Adrenal gland (tissue), 9 donors: ENCODE measurements at regions not wholly inside any gene's neighbourhood (a gene's known extent, or its start where the extent isn't known, plus 50 kb on each side); places are given as distances from the start of the nearest gene placed in this dataset.

Experiments
- DNase-seq, 7 donors: peaks; one replicate each; pipeline ENCODE4 v3.0.0-alpha.2; 2019 to 2020
- H3K27ac ChIP-seq, 5 donors: fragments of 200-600 bp; sonication (generic) in 4 of 5; 1 replicate in 3 of 5; 2 replicates in 2 of 5; pipeline versions ENCODE4 v1.5.1 to v1.8.0; 2016 to 2020; ENCODE audit warnings: mild to moderate bottlenecking in 1 of 5
- H3K27me3 ChIP-seq: fragments of 200-600 bp; 2 replicates; pipeline ENCODE4 v1.8.0; 2021
- H3K36me3 ChIP-seq, 2 donors: fragments of 200-600 bp; replicated peaks in 1 of 2; 1 replicate in 1 of 2; 2 replicates in 1 of 2; pipeline versions ENCODE4 v1.5.1 to v1.8.0; 2018 to 2022
- H3K4me1 ChIP-seq, 2 donors: fragments of 200-600 bp; replicated peaks in 1 of 2; 1 replicate in 1 of 2; 2 replicates in 1 of 2; pipeline versions ENCODE4 v1.5.1 to v1.8.0; 2018 to 2021
- H3K4me3 ChIP-seq, 4 donors: fragments of 200-600 bp; sonication (generic) in 3 of 4; one replicate each; pipeline ENCODE4 v1.5.1; 2016 to 2018
- H3K9me3 ChIP-seq, 3 donors: fragments of 200-600 bp; sonication (generic) in 1 of 3; replicated peaks in 1 of 3; 1 replicate in 2 of 3; 2 replicates in 1 of 3; pipeline versions ENCODE4 v1.5.1 to v1.8.0; 2016 to 2021
- CTCF ChIP-seq, 6 experiments: fragments of 450-650 bp in 4 of 6; fragments of 200-600 bp in 2 of 6; sonication (generic) in 1 of 6; IDR thresholded peaks; 1 replicate in 5 of 6; 2 replicates in 1 of 6; pipeline versions ENCODE4 v1.5.1 to v1.8.0; 2016 to 2021; ENCODE audit warnings: antibody characterized with exemption in 6 of 6, mild to moderate bottlenecking in 2 of 6, moderate library complexity in 1 of 6
- POLR2A ChIP-seq, 2 donors: fragments of 450-650 bp; IDR thresholded peaks; one replicate each; pipeline ENCODE4 v1.6.1; 2017; ENCODE audit warnings: antibody characterized with exemption in 2 of 2, mild to moderate bottlenecking in 2 of 2, moderate library complexity in 1 of 2
- WGBS, 4 donors: extraction: QIAGEN DNeasy Blood & Tissue Kit in 2 of 4; methylation state at CpG; one replicate each; pipeline versions ENCODE4 v1.1.5 to v1.1.7; 2013 to 2017; 5-methylcytosine and 5-hydroxymethylcytosine counted together
- intact Hi-C, 2 donors: fragments of 100-400 bp; cut with DNase I; formaldehyde crosslinking; loops; one replicate each; pipeline versions ENCODE4 v1.14.1 to v1.15.0; 2022 to 2023
- donor health status: healthy with polysubstance abuse.
- donor health status: Bipolar disorder and iron deficiency.
- donor health status: DM: yes; HTN: yes; CAD: no.
- donor health status: DM: no; HTN: no; CAD: no.
- donor health status: DM: no; HTN: no; CAD: no.

- H3K27me3 ChIP-seq: no peaks in the 10 kb centered on the region
- TF ChIP-seq POLR2A (IDR thresholded peaks at IDR 0.05): no peak
- no peak for TF ChIP-seq CTCF (IDR thresholded peaks at IDR 0.05)
- no peak overlapping the region for H3K4me3 ChIP-seq
- intact Hi-C loops: no loop called here
- 47 to 56% (median 52%) methylated on average over 6 of the region's 6 CpGs for WGBS, 4 donors
- no peaks in the 10 kb centered on the region for H3K36me3 ChIP-seq
- no peak for DNase-seq
- peaks cover 0 to 7% (median 0%) of the 10 kb centered on the region in 3 donors for H3K9me3 ChIP-seq
- H3K27ac ChIP-seq: no peak overlapping the region
- peaks cover 0 to 3% of the 10 kb centered on the region in 2 donors for H3K4me1 ChIP-seq
Observed at GRCh38 chr20:52422574-52423336, 231.2 kb upstream of the ZFP64 start.

- 54 to 74% (median 64%) methylated on average over 3 of the region's 3 CpGs for WGBS, 4 donors
- no peak overlapping the region for H3K27ac ChIP-seq
- H3K4me1 ChIP-seq: peaks cover 0 to 3% of the 10 kb centered on the region in 2 donors
- no peaks in the 10 kb centered on the region for H3K36me3 ChIP-seq
- no peak overlapping the region for H3K4me3 ChIP-seq
- H3K9me3 ChIP-seq: peaks cover 0 to 7% (median 0%) of the 10 kb centered on the region in 3 donors
- TF ChIP-seq CTCF (IDR thresholded peaks at IDR 0.05): no peak
- TF ChIP-seq POLR2A (IDR thresholded peaks at IDR 0.05): no peak
- DNase-seq: no peak
- H3K27me3 ChIP-seq: no peaks in the 10 kb centered on the region
- intact Hi-C loops: no loop called here
Observed at GRCh38 chr20:52420805-52421204, 229.2 kb upstream of the ZFP64 start.

- Histone ChIP-seq H3K27ac (no peak overlapping the region), H3K27me3 (no peaks in the 10 kb centered on the region), H3K4me3 (no peak overlapping the region), H3K9me3 (peaks cover 0 to 7% (median 0%) of the 10 kb centered on the region in 3 donors), H3K36me3 (no peaks in the 10 kb centered on the region), H3K4me1 (peaks cover 0 to 3% of the 10 kb centered on the region in 2 donors)
- no peak for DNase-seq
- intact Hi-C loops: no loop called here
- WGBS, 4 donors: 63 to 81% (median 70%) methylated on average over 2 of the region's 2 CpGs
- TF ChIP-seq POLR2A (IDR thresholded peaks at IDR 0.05) (no peak), CTCF (IDR thresholded peaks at IDR 0.05) (no peak)
Observed at GRCh38 chr20:52419205-52419604, 227.6 kb upstream of the ZFP64 start.

GRCh38 chr20:52416953-52417352, 225.4 kb upstream of the ZFP64 start:
- H3K27ac ChIP-seq: no peak overlapping the region
- intact Hi-C loops: no loop called here
- H3K36me3 ChIP-seq: no peaks in the 10 kb centered on the region
- TF ChIP-seq CTCF (IDR thresholded peaks at IDR 0.05): no peak
- no peak for TF ChIP-seq POLR2A (IDR thresholded peaks at IDR 0.05)
- no peaks in the 10 kb centered on the region for H3K27me3 ChIP-seq
- H3K4me1 ChIP-seq: peaks cover 0 to 3% of the 10 kb centered on the region in 2 donors
- H3K4me3 ChIP-seq: no peak overlapping the region
- DNase-seq: no peak
- H3K9me3 ChIP-seq: peaks cover 0 to 7% (median 0%) of the 10 kb centered on the region in 3 donors
- 73 to 85% (median 80%) methylated on average over 2 of the region's 2 CpGs for WGBS, 4 donors
